Stomach (tissue), 8 donors: ENCODE measurements at regions not wholly inside any gene's neighbourhood (a gene's known extent, or its start where the extent isn't known, plus 50 kb on each side); places are given as distances from the start of the nearest gene placed in this dataset.

Experiments
- DNase-seq, 2 donors: peaks; one replicate each; pipeline versions ENCODE4 v3.0.0 to v3.0.0-alpha.2; 2013 to 2019
- H3K27ac ChIP-seq, 5 donors: fragments of 200-600 bp in 4 of 5; sonication (generic) in 4 of 5; one replicate each; pipeline ENCODE4 v1.5.1; 2013 to 2019; ENCODE audit warnings: mild to moderate bottlenecking in 1 of 5, moderate library complexity in 1 of 5
- H3K27me3 ChIP-seq, 3 donors: fragments of 200-600 bp; sonication (generic); one replicate each; pipeline ENCODE4 v1.5.1; 2017 to 2019; ENCODE audit warnings: mixed run types in 1 of 3
- H3K36me3 ChIP-seq, 4 donors: fragments of 200-600 bp; sonication (generic); 1 replicate in 3 of 4; 2 replicates in 1 of 4; pipeline ENCODE4 v1.5.1; 2016 to 2019
- H3K4me1 ChIP-seq, 4 donors: fragments of 200-600 bp; sonication (generic); one replicate each; pipeline ENCODE4 v1.5.1; 2016 to 2019
- H3K4me3 ChIP-seq, 4 donors: fragments of 200-600 bp; sonication (generic) in 3 of 4; one replicate each; pipeline ENCODE4 v1.5.1; 2016 to 2019; ENCODE audit warnings: mild to moderate bottlenecking in 1 of 4
- H3K9me3 ChIP-seq, 4 donors: fragments of 200-600 bp; sonication (generic); one replicate each; pipeline ENCODE4 v1.5.1; 2016 to 2019
- CTCF ChIP-seq, 7 experiments: fragments of 450-650 bp in 4 of 7; fragments of 200-600 bp in 3 of 7; sonication (generic) in 3 of 7; IDR thresholded peaks; one replicate each; pipeline ENCODE4 v1.5.1; 2016 to 2019; ENCODE audit warnings: antibody characterized with exemption in 7 of 7, control low read depth in 2 of 7, mild to moderate bottlenecking in 1 of 7
- EP300 ChIP-seq: sonication (generic); formaldehyde crosslinking; IDR thresholded peaks from one replicate; pipeline ENCODE4 v1.6.1; 2017; ENCODE audit warnings: antibody characterized with exemption
- POLR2A ChIP-seq, 4 donors: fragments of 450-650 bp; IDR thresholded peaks; one replicate each; pipeline ENCODE4 v1.6.1; 2016; ENCODE audit warnings: antibody characterized with exemption in 4 of 4, control low read depth in 2 of 4, mild to moderate bottlenecking in 1 of 4, moderate library complexity in 1 of 4
- POLR2AphosphoS5 ChIP-seq, 3 donors: sonication (generic); formaldehyde crosslinking; IDR thresholded peaks; one replicate each; pipeline ENCODE4 v1.6.1; 2016; ENCODE audit warnings: antibody characterized with exemption in 3 of 3
- WGBS, 5 donors: extraction: QIAGEN DNeasy Blood & Tissue Kit in 3 of 5; methylation state at CpG; one replicate each; pipeline versions ENCODE4 v1.1.5 to v1.1.7; 2013 to 2018; 5-methylcytosine and 5-hydroxymethylcytosine counted together
- intact Hi-C: fragments of 100-400 bp; cut with DNase I; formaldehyde crosslinking; loops from one replicate; pipeline ENCODE4 v1.15.1; 2023; ENCODE audit warnings: low total_unique reads
- donor health status: healthy with polysubstance abuse.
- donor health status: Bipolar disorder and iron deficiency.
- donor health status: healthy.

- Histone ChIP-seq H3K36me3 (no peaks in the 10 kb centered on the region), H3K27ac (no peak overlapping the region), H3K27me3 (no peaks in the 10 kb centered on the region), H3K4me1 (no peaks in the 10 kb centered on the region), H3K9me3 (no peaks in the 10 kb centered on the region), H3K4me3 (no peak overlapping the region)
- DNase-seq, result no peak
- no peak for TF ChIP-seq POLR2A (IDR thresholded peaks at IDR 0.05)
- TF ChIP-seq POLR2AphosphoS5 (IDR thresholded peaks at IDR 0.05), result no peak
- TF ChIP-seq EP300, result no peak
- TF ChIP-seq CTCF (IDR thresholded peaks at IDR 0.05), result no peak
- whole genome bisulfite sequencing, 5 donors, result 91 to 100% (median 95%) methylated on average over 2 of the region's 2 CpGs
- intact Hi-C loops, result no loop called here
These were observed 326.6 kb upstream of the B3GALT2 start for GRCh38 chr1:193513032-193513431.

GRCh38 chr1:193504920-193505319 is 318.5 kb upstream of the B3GALT2 start:
- no peak overlapping the region for H3K4me3 ChIP-seq
- no peaks in the 10 kb centered on the region for H3K9me3 ChIP-seq
- no peaks in the 10 kb centered on the region for H3K27me3 ChIP-seq
- no peak for DNase-seq
- H3K36me3 ChIP-seq, result no peaks in the 10 kb centered on the region
- H3K4me1 ChIP-seq, result no peaks in the 10 kb centered on the region
- no peak overlapping the region for H3K27ac ChIP-seq
- intact Hi-C loops, result no loop called here
- TF ChIP-seq EP300 (no peak), CTCF (IDR thresholded peaks at IDR 0.05) (no peak), POLR2AphosphoS5 (IDR thresholded peaks at IDR 0.05) (no peak), POLR2A (IDR thresholded peaks at IDR 0.05) (no peak)

- TF ChIP-seq POLR2AphosphoS5 (IDR thresholded peaks at IDR 0.05) (no peak), POLR2A (IDR thresholded peaks at IDR 0.05) (no peak), CTCF (IDR thresholded peaks at IDR 0.05) (no peak), EP300 (no peak)
- no peak overlapping the region for H3K4me3 ChIP-seq
- DNase-seq, result peak in 1 of 2 donors; percentile 13
- intact Hi-C loops, result no loop called here
- no peaks in the 10 kb centered on the region for H3K4me1 ChIP-seq
- 48 to 64% (median 55%) methylated on average over 7 of the region's 7 CpGs for WGBS, 5 donors
- H3K27ac ChIP-seq, result no peak overlapping the region
- no peaks in the 10 kb centered on the region for H3K36me3 ChIP-seq
- H3K27me3 ChIP-seq, result no peaks in the 10 kb centered on the region
- no peaks in the 10 kb centered on the region for H3K9me3 ChIP-seq
These were observed 311.8 kb upstream of the B3GALT2 start for GRCh38 chr1:193498088-193498655.

- Histone ChIP-seq H3K27ac (no peak overlapping the region), H3K4me3 (no peak overlapping the region), H3K9me3 (peaks cover 0 to 5% (median 0%) of the 10 kb centered on the region in 4 donors), H3K4me1 (no peaks in the 10 kb centered on the region), H3K27me3 (no peaks in the 10 kb centered on the region), H3K36me3 (no peaks in the 10 kb centered on the region)
- TF ChIP-seq CTCF (IDR thresholded peaks at IDR 0.05) (no peak), POLR2AphosphoS5 (IDR thresholded peaks at IDR 0.05) (no peak), POLR2A (IDR thresholded peaks at IDR 0.05) (no peak), EP300 (no peak)
- intact Hi-C loops, result no loop called here
- 12 to 41% (median 38%) methylated on average over 2 of the region's 2 CpGs for WGBS, 5 donors
- no peak for DNase-seq
These were observed 308.0 kb upstream of the B3GALT2 start for GRCh38 chr1:193494368-193494767.
